AG04449 (cell line): ENCODE measurements at regions not wholly inside any gene's neighbourhood (a gene's known extent, or its start where the extent isn't known, plus 50 kb on each side); places are given as distances from the start of the nearest gene placed in this dataset.

Experiments used
- CTCF ChIA-PET: fragments of 350-600 bp; formaldehyde crosslinking; extraction: SDS; loops from one replicate; lab custom pipeline; 2021; ENCODE audit warnings: antibody characterized with exemption; lab: Yijun Ruan, JAX
- POLR2A ChIA-PET: fragments of 400-600, 350-600 bp; formaldehyde crosslinking; extraction: SDS; loops from one replicate; lab custom pipeline; 2020; ENCODE audit warnings: antibody characterized with exemption, inconsistent platforms; lab: Yijun Ruan, JAX
- DNase-seq: peaks from one replicate; pipeline ENCODE4 v3.0.0-alpha.2; 2010; ENCODE audit warnings: low read depth, low spot score
- H3K4me3 ChIP-seq: 2 replicates; pipeline ENCODE4 v1.5.1; 2011; ENCODE audit warnings: low read depth, mild to moderate bottlenecking, control low read depth, low read length
- CTCF ChIP-seq: IDR thresholded peaks from one replicate; pipeline ENCODE4 v1.5.1; 2011; ENCODE audit warnings: mild to moderate bottlenecking, moderate library complexity, low read length, control low read depth, inconsistent platforms; ENCODE audit not compliant: insufficient read depth; ENCODE audit errors: missing control alignments

DNA sequence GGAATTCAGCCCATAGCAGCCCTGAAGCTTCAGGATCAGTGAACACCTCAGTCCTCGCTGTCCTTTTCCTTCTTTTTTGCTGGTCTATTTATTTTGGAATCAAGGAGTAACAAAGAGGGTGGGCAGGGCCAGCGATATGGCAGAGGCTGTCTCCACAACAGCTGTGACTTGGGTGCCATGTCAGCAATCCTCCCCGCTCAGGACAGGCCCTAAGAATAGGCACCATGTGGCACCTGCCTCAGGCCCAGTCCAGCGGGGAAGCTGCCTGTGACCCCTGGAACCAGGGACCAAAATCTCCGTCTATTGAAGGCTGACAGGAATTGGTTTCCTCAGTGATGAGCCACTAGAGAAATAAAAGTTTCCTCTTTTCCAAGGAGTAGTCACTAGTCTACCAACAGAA, 58.6 kb upstream of the TNR start:
- no peak for DNase-seq
- H3K4me3 ChIP-seq: no peak overlapping the region
- ChIA-PET CTCF (no interaction called here), POLR2A (no interaction called here)
- no peak for TF ChIP-seq CTCF

GRCh38 chr1:175797576-175797975, 54.2 kb upstream of the TNR start:
- ChIA-PET CTCF (no interaction called here), POLR2A (no interaction called here)
- H3K4me3 ChIP-seq: no peak overlapping the region
- TF ChIP-seq CTCF: no peak
- no peak for DNase-seq

GRCh38 chr1:175794586-175794985, 51.2 kb upstream of the TNR start:
- H3K4me3 ChIP-seq: no peak overlapping the region
- POLR2A ChIA-PET: no interaction called here
- no peak for DNase-seq
- CTCF ChIA-PET: no interaction called here
- TF ChIP-seq CTCF: no peak

- no peak for TF ChIP-seq CTCF
- no peak overlapping the region for H3K4me3 ChIP-seq
- CTCF ChIA-PET: no interaction called here
- DNase-seq: no peak
- POLR2A ChIA-PET: no interaction called here
Measured at GRCh38 chr1:175793617-175794016, 50.2 kb upstream of the TNR start.
